Endothelial cell (in vitro differentiated cells): ENCODE measurements at regions not wholly inside any gene's neighbourhood (a gene's known extent, or its start where the extent isn't known, plus 50 kb on each side); places are given as distances from the start of the nearest gene placed in this dataset.
"Not testable (repeated sequence)": the region's sequence is repeated elsewhere in the genome, so short reads cannot be mapped to it uniquely, and the experiment has no call there.

Source experiments
- DNase-seq: peaks from one replicate; pipeline ENCODE4 v3.0.0; 2021; ENCODE audit warnings: low spot score
- H3K27ac Mint-ChIP-seq: one replicate; pipeline ENCODE4 v1.8.0; 2021; ENCODE audit warnings: mixed read lengths, inconsistent platforms; ENCODE audit not compliant: unreplicated experiment
- H3K27me3 Mint-ChIP-seq: one replicate; pipeline ENCODE4 v1.8.0; 2021; ENCODE audit warnings: mild to moderate bottlenecking, moderate library complexity, mixed read lengths, inconsistent platforms; ENCODE audit not compliant: unreplicated experiment
- H3K36me3 Mint-ChIP-seq: one replicate; pipeline ENCODE4 v1.8.0; 2021; ENCODE audit warnings: mild to moderate bottlenecking, low read depth, mixed read lengths, inconsistent platforms; ENCODE audit not compliant: unreplicated experiment
- H3K4me1 Mint-ChIP-seq: one replicate; pipeline ENCODE4 v1.8.0; 2021; ENCODE audit warnings: mild to moderate bottlenecking, mixed read lengths, inconsistent platforms; ENCODE audit not compliant: unreplicated experiment
- H3K4me3 Mint-ChIP-seq: one replicate; pipeline ENCODE4 v1.8.0; 2021; ENCODE audit warnings: mild to moderate bottlenecking, mixed read lengths, inconsistent platforms; ENCODE audit not compliant: unreplicated experiment
- H3K9me3 Mint-ChIP-seq: one replicate; pipeline ENCODE4 v1.8.0; 2021; ENCODE audit warnings: mixed read lengths, inconsistent platforms; ENCODE audit not compliant: unreplicated experiment
- TF ChIP-seq, protein P1 (sequence below): fragments of 200-600 bp; sonication (generic); IDR thresholded peaks from one replicate; pipeline ENCODE4 v1.5.0; 2021; ENCODE audit warnings: antibody characterized with exemption; ENCODE audit not compliant: unreplicated experiment

DNA sequence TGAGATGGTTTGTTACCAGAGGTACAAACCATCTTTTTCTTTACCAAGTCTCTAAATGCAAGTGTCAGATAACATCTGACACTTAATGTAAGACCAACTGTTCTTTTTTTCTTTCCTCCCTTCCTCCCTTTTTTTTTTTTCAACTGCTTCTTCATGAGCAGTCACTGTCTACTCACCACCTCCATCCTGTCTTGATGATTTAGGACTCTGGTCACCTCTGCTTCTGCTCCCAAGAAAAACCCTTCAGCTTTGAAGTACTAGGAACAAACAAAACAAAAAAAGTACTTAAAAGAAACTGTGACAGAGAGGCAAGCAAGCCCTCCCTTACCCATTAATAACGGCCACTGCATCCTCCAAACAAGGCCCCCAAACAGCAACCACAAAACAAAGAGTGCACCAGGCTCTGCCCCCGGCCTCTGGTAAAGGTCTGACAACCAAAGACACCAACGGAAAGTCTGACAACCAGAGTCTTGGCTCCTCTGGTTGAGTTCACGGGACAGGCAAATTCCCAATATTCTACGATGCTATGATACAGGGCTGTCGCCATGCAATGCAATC lies 141.0 kb downstream of the ARL4C start:
- H3K27me3 Mint-ChIP-seq = no peaks in the 10 kb centered on the region
- peaks cover 3% of the 10 kb centered on the region for H3K4me1 Mint-ChIP-seq
- H3K27ac Mint-ChIP-seq = no peak overlapping the region
- no peaks in the 10 kb centered on the region for H3K36me3 Mint-ChIP-seq
- H3K9me3 Mint-ChIP-seq = no peaks in the 10 kb centered on the region
- TF ChIP-seq, protein P1, sequence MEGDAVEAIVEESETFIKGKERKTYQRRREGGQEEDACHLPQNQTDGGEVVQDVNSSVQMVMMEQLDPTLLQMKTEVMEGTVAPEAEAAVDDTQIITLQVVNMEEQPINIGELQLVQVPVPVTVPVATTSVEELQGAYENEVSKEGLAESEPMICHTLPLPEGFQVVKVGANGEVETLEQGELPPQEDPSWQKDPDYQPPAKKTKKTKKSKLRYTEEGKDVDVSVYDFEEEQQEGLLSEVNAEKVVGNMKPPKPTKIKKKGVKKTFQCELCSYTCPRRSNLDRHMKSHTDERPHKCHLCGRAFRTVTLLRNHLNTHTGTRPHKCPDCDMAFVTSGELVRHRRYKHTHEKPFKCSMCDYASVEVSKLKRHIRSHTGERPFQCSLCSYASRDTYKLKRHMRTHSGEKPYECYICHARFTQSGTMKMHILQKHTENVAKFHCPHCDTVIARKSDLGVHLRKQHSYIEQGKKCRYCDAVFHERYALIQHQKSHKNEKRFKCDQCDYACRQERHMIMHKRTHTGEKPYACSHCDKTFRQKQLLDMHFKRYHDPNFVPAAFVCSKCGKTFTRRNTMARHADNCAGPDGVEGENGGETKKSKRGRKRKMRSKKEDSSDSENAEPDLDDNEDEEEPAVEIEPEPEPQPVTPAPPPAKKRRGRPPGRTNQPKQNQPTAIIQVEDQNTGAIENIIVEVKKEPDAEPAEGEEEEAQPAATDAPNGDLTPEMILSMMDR = no peak
- DNase-seq = no peak
- H3K4me3 Mint-ChIP-seq = no peak overlapping the region

DNA sequence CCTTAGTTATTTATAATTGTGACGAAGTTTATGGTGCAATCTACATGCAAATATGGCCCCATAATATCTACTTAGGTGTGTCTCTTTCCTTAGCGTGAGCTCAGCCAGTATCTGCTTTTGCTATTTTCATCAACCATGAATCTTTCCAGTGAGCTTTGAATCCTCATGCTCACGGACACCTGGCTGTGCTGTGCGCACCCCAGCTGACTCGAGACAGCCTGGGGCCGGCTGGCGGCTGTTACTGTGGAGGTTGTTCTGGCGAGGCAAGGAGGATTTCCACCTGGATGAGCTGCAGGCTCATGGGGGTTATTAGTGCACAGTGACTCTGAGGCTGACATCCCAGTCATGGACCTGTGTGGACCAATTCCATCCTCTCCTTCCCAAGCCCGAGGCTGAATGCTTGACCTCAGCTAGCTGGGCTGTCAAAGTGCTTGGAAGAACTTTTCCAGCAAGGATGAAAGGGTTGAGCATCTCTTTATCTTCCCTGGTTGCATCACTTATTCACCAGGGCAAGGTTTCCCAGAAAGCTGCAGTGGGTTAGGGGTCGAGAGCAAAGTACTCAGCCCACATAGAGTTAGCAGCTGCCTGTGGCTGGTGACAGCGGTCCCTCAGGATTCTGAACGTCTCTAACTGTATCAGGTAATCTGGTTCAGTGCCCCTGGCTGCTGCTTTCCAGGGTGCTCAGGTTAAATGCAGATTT lies 141.7 kb downstream of the ARL4C start:
- Mint-ChIP-seq H3K36me3 (no peaks in the 10 kb centered on the region), H3K27ac (no peak overlapping the region), H3K4me1 (peaks cover 3% of the 10 kb centered on the region), H3K9me3 (no peaks in the 10 kb centered on the region), H3K27me3 (no peaks in the 10 kb centered on the region), H3K4me3 (no peak overlapping the region)
- TF ChIP-seq, protein P1 = no peak
- DNase-seq = no peak

DNA sequence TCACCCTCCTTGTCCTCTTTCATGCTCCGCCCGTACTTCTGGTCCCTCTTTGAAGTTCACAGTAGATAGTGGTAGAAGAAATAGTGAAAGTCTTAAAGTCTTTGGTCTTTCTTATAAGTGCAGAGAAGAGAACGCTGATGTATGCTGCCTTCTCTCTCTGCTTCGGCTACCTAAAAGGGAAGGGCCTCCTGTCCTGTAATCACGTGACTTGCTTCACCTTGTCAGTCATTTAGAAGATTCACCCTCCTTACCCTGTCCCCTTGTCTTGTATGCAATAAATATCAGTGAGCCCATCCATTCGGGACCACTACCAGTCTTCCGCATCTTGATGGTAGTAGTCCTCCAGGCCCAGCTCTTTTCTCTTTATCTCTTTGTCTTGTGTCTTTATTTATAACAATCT lies 144.6 kb downstream of the ARL4C start:
- no peak for DNase-seq
- no peak overlapping the region for H3K4me3 Mint-ChIP-seq
- H3K27ac Mint-ChIP-seq = no peak overlapping the region
- no peaks in the 10 kb centered on the region for H3K9me3 Mint-ChIP-seq
- no peaks in the 10 kb centered on the region for H3K36me3 Mint-ChIP-seq
- TF ChIP-seq, protein P1 = no peak
- H3K4me1 Mint-ChIP-seq = peaks cover 2% of the 10 kb centered on the region
- no peaks in the 10 kb centered on the region for H3K27me3 Mint-ChIP-seq

DNA sequence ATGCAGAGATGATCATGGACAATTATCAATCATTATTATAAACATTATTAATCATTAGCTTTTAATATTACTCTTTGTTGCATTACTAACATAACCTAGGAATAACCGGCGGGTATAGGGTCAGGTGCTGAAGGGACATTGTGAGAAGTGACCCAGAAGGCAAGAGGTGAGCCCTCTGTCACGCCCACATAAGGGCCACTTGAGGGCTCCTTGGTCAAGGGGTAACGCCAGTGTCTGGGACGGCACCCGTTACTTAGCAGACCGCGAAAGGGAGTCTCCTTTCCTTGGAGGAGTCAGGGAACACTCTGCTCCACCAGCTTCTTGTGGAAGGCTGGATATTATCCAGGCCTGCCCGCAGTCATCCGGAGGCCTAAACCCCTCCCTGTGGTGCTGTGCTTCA lies 145.0 kb downstream of the ARL4C start:
- not testable (repeated sequence) for H3K4me3 Mint-ChIP-seq, H3K27ac Mint-ChIP-seq, H3K36me3 Mint-ChIP-seq, H3K4me1 Mint-ChIP-seq, H3K9me3 Mint-ChIP-seq, DNase-seq, H3K27me3 Mint-ChIP-seq

DNA sequence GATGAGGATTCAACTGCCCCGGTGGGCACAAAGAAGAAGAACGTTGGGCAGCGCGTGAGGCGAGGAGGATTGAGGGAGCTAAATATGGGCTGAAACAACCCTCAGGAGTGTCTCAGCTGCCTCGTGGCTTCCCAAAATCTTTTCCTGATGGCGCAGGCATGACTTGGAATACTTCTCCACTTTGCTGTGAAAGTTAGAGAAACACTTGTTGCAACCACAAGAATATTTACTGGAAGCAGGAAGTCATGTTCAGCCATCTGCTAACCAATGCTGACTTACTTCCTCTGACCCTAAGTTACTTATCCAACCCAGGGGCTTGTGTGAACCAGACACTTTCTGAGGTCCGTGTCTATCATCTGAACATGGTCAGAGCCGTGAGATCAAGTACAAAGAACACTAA lies 148.8 kb downstream of the ARL4C start:
- Mint-ChIP-seq H3K4me1 (no peaks in the 10 kb centered on the region), H3K27me3 (no peaks in the 10 kb centered on the region), H3K4me3 (no peak overlapping the region), H3K27ac (no peak overlapping the region), H3K9me3 (no peaks in the 10 kb centered on the region), H3K36me3 (no peaks in the 10 kb centered on the region)
- DNase-seq = no peak
- TF ChIP-seq, protein P1 = no peak
